CD4-positive, CD25-positive, alpha-beta regulatory T cell (primary cell): ENCODE measurements at regions not wholly inside any gene's neighbourhood (a gene's known extent, or its start where the extent isn't known, plus 50 kb on each side); places are given as distances from the start of the nearest gene placed in this dataset.

ENCODE experiments used
- ATAC-seq, 2 donors: fragments of 150-1000 bp; cut with Tn5 transposase; one replicate each; pipeline ENCODE4 v1.10.0; 2021; ENCODE audit warnings: low read depth in 2 of 2, moderate number of reproducible peaks in 2 of 2, moderate library complexity in 1 of 2
- DNase-seq, 3 donors: peaks; one replicate each; pipeline versions ENCODE4 v3.0.0 to v3.0.0-alpha.2; 2012 to 2022; ENCODE audit warnings: mixed read lengths in 1 of 3
- H3K27ac ChIP-seq: one replicate; pipeline ENCODE4 v1.7.0; 2013; ENCODE audit warnings: mild to moderate bottlenecking, low read length; ENCODE audit not compliant: insufficient read depth, poor library complexity, severe bottlenecking
- H3K27me3 ChIP-seq: one replicate; pipeline ENCODE4 v1.7.0; 2013; ENCODE audit warnings: low read length; ENCODE audit not compliant: control insufficient read depth, insufficient read depth
- H3K36me3 ChIP-seq: one replicate; pipeline ENCODE4 v1.7.0; 2013; ENCODE audit warnings: mild to moderate bottlenecking, low read length, moderate library complexity; ENCODE audit not compliant: control insufficient read depth, insufficient read depth
- H3K4me1 ChIP-seq: 2 replicates; pipeline ENCODE4 v1.7.0; 2013; ENCODE audit warnings: mild to moderate bottlenecking, low read length; ENCODE audit not compliant: insufficient read depth, control insufficient read depth, poor library complexity, severe bottlenecking
- H3K4me3 ChIP-seq: one replicate; pipeline ENCODE4 v1.7.0; 2013; ENCODE audit warnings: low read depth, mild to moderate bottlenecking, low read length, moderate library complexity
- H3K9me3 ChIP-seq, 2 experiments: 1 replicate in 1 of 2; 2 replicates in 1 of 2; pipeline ENCODE4 v1.7.0; 2013; ENCODE audit warnings: low read length in 2 of 2, mild to moderate bottlenecking in 1 of 2, moderate library complexity in 1 of 2; ENCODE audit not compliant: control insufficient read depth in 2 of 2
- H3K27ac Mint-ChIP-seq, 3 donors: one replicate each; pipeline ENCODE4 v1.8.0; 2020 to 2022; ENCODE audit warnings: mild to moderate bottlenecking in 3 of 3, mixed read lengths in 3 of 3, moderate library complexity in 2 of 3
- H3K27me3 Mint-ChIP-seq: one replicate; pipeline ENCODE4 v1.8.0; 2022; ENCODE audit warnings: mild to moderate bottlenecking, mixed read lengths
- H3K36me3 Mint-ChIP-seq: one replicate; pipeline ENCODE4 v1.8.0; 2020; ENCODE audit warnings: mixed read lengths
- H3K4me1 Mint-ChIP-seq, 4 donors: one replicate each; pipeline ENCODE4 v1.8.0; 2020 to 2022; ENCODE audit warnings: mixed read lengths in 4 of 4, mild to moderate bottlenecking in 1 of 4
- H3K4me3 Mint-ChIP-seq, 4 donors: one replicate each; pipeline ENCODE4 v1.8.0; 2020 to 2022; ENCODE audit warnings: mild to moderate bottlenecking in 4 of 4, mixed read lengths in 4 of 4, moderate library complexity in 3 of 4
- H3K9me3 Mint-ChIP-seq, 7 donors: one replicate each; pipeline ENCODE4 v1.8.0; 2020 to 2022; ENCODE audit warnings: mixed read lengths in 7 of 7, mild to moderate bottlenecking in 3 of 7, moderate library complexity in 2 of 7

DNA sequence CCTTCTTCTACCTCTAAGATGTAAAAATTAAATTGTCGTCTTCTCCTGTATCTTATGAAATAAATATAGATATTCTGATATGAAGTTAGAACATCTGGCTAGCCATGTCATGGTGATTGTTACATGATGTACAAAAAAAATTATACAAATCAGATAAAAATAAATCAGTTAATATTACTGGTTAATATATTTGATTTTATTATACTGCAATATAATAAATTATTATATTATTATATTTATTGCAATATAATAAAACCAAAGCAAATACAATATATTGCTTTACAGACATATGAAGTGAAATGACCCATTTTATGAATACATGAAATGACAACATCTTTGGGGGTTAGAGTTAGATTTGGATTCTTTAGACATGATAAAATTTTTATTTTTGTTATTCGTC, 72.3 kb upstream of the NAALADL2 start:
- Mint-ChIP-seq H3K36me3 (no peaks in the 10 kb centered on the region), H3K4me3 (no peak overlapping the region), H3K27ac (no peak overlapping the region), H3K9me3 (peaks cover 0 to 21% (median 6%) of the 10 kb centered on the region in 7 donors), H3K27me3 (no peaks in the 10 kb centered on the region), H3K4me1 (no peaks in the 10 kb centered on the region)
- H3K27ac ChIP-seq, result no peak overlapping the region
- H3K36me3 ChIP-seq, result no peaks in the 10 kb centered on the region
- ATAC-seq, result no peak
- H3K9me3 ChIP-seq, result peaks cover 0 to 2% of the 10 kb centered on the region in 2 experiments
- no peak for DNase-seq
- no peaks in the 10 kb centered on the region for H3K27me3 ChIP-seq
- no peaks in the 10 kb centered on the region for H3K4me1 ChIP-seq
- H3K4me3 ChIP-seq, result no peak overlapping the region

DNA sequence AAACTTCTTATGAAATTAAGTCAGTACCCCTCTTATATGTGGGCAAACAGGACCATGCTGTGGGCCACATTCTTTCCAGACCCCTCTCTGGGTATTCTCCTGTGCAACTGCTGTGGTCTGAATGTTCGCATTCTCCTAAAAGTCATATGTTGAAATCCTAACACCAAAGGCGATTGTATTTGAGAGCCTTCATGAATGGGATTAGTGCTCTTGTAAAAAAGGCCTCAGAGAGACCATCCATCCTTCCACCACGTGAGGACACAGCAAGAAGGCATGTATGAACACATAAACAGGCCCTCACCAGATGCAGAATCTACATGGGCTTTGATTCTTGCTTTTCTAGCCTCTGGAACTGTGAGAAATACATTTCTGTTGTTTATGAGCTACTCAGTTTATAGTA, 68.0 kb upstream of the NAALADL2 start:
- no peak overlapping the region for H3K27ac Mint-ChIP-seq
- ATAC-seq (no peak), DNase-seq (no peak)
- Histone ChIP-seq H3K9me3 (peaks cover 0 to 2% of the 10 kb centered on the region in 2 experiments), H3K4me3 (no peak overlapping the region), H3K36me3 (no peaks in the 10 kb centered on the region), H3K4me1 (no peaks in the 10 kb centered on the region), H3K27me3 (no peaks in the 10 kb centered on the region), H3K27ac (no peak overlapping the region)
- no peaks in the 10 kb centered on the region for H3K36me3 Mint-ChIP-seq
- H3K4me1 Mint-ChIP-seq, result no peaks in the 10 kb centered on the region
- peaks cover 0 to 11% (median 4%) of the 10 kb centered on the region in 7 donors for H3K9me3 Mint-ChIP-seq
- no peak overlapping the region for H3K4me3 Mint-ChIP-seq
- no peaks in the 10 kb centered on the region for H3K27me3 Mint-ChIP-seq

DNA sequence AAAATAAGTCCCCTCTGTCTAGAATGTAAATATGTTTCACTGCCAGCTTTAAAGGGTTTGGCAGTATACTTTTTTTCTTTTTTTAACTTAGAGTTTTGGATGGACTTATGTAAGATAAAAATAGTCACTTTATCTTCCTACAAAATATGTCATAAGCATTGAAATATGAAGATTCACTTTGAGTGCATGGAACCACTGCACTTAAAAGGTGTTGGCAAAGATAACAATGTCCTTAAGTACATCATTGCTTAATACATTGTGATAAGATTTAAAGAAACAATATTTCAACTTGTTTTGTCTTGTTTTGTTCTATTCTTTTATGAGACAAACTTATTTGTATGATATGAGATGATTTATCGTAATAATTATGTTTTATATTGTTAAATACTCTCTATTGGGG, 66.3 kb upstream of the NAALADL2 start:
- H3K27me3 Mint-ChIP-seq, result no peaks in the 10 kb centered on the region
- ATAC-seq, result no peak
- Histone ChIP-seq H3K27ac (no peak overlapping the region), H3K4me3 (no peak overlapping the region), H3K27me3 (no peaks in the 10 kb centered on the region), H3K4me1 (no peaks in the 10 kb centered on the region), H3K9me3 (peaks cover 0 to 2% of the 10 kb centered on the region in 2 experiments), H3K36me3 (no peaks in the 10 kb centered on the region)
- DNase-seq, result no peak
- H3K27ac Mint-ChIP-seq, result no peak overlapping the region
- no peaks in the 10 kb centered on the region for H3K4me1 Mint-ChIP-seq
- H3K4me3 Mint-ChIP-seq, result no peak overlapping the region
- H3K9me3 Mint-ChIP-seq, result peaks cover 0 to 12% (median 6%) of the 10 kb centered on the region in 7 donors
- H3K36me3 Mint-ChIP-seq, result no peaks in the 10 kb centered on the region
